ENCODE measurements at regions not wholly inside any gene's neighbourhood (a gene's known extent, or its start where the extent isn't known, plus 50 kb on each side); places are given as distances from the start of the nearest gene placed in this dataset.
"Not testable (repeated sequence)": the region's sequence is repeated elsewhere in the genome, so short reads cannot be mapped to it uniquely, and the experiment has no call there.

DNA sequence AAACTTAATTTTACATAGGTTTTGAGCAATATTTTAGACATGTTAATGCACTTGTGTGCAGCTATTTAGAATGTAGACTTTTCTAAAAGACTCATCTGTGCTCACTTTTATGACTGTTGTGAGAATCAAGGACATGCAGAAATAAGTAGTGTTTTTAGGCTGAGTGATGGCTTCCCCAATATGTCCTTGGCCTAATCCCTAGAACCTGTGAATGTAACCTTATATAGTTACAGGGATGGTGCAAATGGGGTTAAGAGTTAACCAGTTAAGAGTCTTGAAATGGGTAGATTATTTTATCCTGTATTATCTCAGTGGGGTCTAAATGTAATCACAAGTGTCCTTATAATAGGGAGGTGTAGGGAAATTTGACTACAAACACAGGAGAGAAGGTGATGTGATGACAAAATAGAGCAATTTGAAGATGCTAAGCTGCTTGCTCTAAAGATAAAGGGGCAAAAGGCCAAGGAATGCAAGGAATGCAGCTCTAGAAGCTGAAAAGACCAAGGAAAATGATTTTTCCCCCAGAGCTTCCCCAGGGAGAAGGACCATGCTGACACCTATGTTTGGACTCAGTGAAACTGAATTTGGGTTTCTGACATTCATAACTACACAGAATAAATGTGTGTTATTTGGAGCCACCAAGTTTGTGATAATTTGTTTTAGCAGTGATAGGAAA lies 298.0 kb upstream of the PAPPA start (continued):
- TF ChIP-seq ZBTB33 (IDR thresholded peaks at IDR 0.05): no peak
- no peak for TF ChIP-seq NR2F2 (IDR thresholded peaks at IDR 0.05)

- 18% methylated on average over 1 of the region's 1 CpG for WGBS
- H3K36me3 ChIP-seq (ENCODE audit: control insufficient read depth in 4 of 4, insufficient read depth in 3 of 4, low read depth in 1 of 4, low read length in 3 of 4); H3K9ac ChIP-seq (ENCODE audit: low read depth in 1 of 2, low read length in 2 of 2); H3K27me3 ChIP-seq (ENCODE audit: control insufficient read depth in 4 of 4, insufficient read depth in 4 of 4, low read length in 3 of 4); H3K4me1 ChIP-seq (ENCODE audit: control insufficient read depth in 4 of 4, insufficient read depth in 4 of 4, low read length in 3 of 4); H3K9me3 ChIP-seq (ENCODE audit: control insufficient read depth in 4 of 4, low read length in 3 of 4); DNase-seq (ENCODE audit: low spot score); H3K4me3 ChIP-seq (ENCODE audit: low read depth in 1 of 3, low read length in 3 of 3); H3K27ac ChIP-seq (ENCODE audit: low read depth in 1 of 2, low read length in 2 of 2): not testable (repeated sequence)
These were observed 295.2 kb upstream of the PAPPA start for GRCh38 chr9:115858421-115858820.

GRCh38 chr9:115862021-115862420 lies 291.6 kb upstream of the PAPPA start:
- no peaks in the 10 kb centered on the region for H3K9me3 ChIP-seq (ENCODE audit: control insufficient read depth in 4 of 4, low read length in 3 of 4)
- H3K27ac ChIP-seq (ENCODE audit: low read depth in 1 of 2, low read length in 2 of 2): no peak overlapping the region
- TF ChIP-seq HNF4G (IDR thresholded peaks at IDR 0.05): no peak
- no peak for TF ChIP-seq HNF4A (conservative IDR thresholded peaks at IDR 0.05)
- TF ChIP-seq MAX (IDR thresholded peaks at IDR 0.05): no peak
- no peak for TF ChIP-seq TAF1 (conservative IDR thresholded peaks at IDR 0.05)
- no peak for TF ChIP-seq YY1 (IDR thresholded peaks at IDR 0.05)
- no peak for TF ChIP-seq REST (IDR thresholded peaks at IDR 0.05)
- no peak overlapping the region for H3K9ac ChIP-seq (ENCODE audit: low read depth in 1 of 2, low read length in 2 of 2)
- no peaks in the 10 kb centered on the region for H3K4me1 ChIP-seq (ENCODE audit: control insufficient read depth in 4 of 4, insufficient read depth in 4 of 4, low read length in 3 of 4)
- no peak for DNase-seq (ENCODE audit: low spot score)
- 77% methylated on average over 3 of the region's 3 CpGs for WGBS
- H3K27me3 ChIP-seq (ENCODE audit: control insufficient read depth in 4 of 4, insufficient read depth in 4 of 4, low read length in 3 of 4): peaks cover 0 to 2% (median 1%) of the 10 kb centered on the region in 4 donors
- H3K4me3 ChIP-seq (ENCODE audit: low read depth in 1 of 3, low read length in 3 of 3): no peak overlapping the region
- no peaks in the 10 kb centered on the region for H3K36me3 ChIP-seq (ENCODE audit: control insufficient read depth in 4 of 4, insufficient read depth in 3 of 4, low read depth in 1 of 4, low read length in 3 of 4)

DNA sequence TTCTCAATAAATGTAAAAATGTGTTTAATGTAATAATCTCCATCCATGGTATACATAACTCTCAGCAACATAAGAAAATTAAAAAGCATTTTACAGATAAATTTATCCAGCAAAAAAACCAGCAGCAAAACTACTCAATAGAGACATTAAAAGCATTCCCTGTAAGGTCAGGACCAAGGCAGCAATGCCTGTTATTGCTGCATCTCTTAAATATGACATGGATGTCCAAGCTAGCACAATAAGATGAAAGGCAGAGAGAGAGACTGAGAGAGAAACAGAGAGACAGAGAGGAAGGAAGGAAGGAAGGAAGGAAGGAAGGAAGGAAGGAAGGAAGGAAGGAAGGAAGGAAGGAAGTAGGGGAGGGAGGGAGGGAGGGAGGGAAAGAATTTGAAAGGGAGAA lies 289.0 kb upstream of the PAPPA start:
- Histone ChIP-seq H3K27me3 (ENCODE audit: control insufficient read depth in 4 of 4, insufficient read depth in 4 of 4, low read length in 3 of 4) (peaks cover 0 to 2% (median 1%) of the 10 kb centered on the region in 4 donors), H3K27ac (ENCODE audit: low read depth in 1 of 2, low read length in 2 of 2) (no peak overlapping the region), H3K9me3 (ENCODE audit: control insufficient read depth in 4 of 4, low read length in 3 of 4) (no peaks in the 10 kb centered on the region), H3K4me1 (ENCODE audit: control insufficient read depth in 4 of 4, insufficient read depth in 4 of 4, low read length in 3 of 4) (no peaks in the 10 kb centered on the region), H3K36me3 (ENCODE audit: control insufficient read depth in 4 of 4, insufficient read depth in 3 of 4, low read depth in 1 of 4, low read length in 3 of 4) (no peaks in the 10 kb centered on the region), H3K9ac (ENCODE audit: low read depth in 1 of 2, low read length in 2 of 2) (no peak overlapping the region), H3K4me3 (ENCODE audit: low read depth in 1 of 3, low read length in 3 of 3) (no peak overlapping the region)
- no peak for DNase-seq (ENCODE audit: low spot score)
- no peak for TF ChIP-seq ZBTB33 (IDR thresholded peaks at IDR 0.05)
- TF ChIP-seq MAX (IDR thresholded peaks at IDR 0.05): no peak
- TF ChIP-seq HNF4A (conservative IDR thresholded peaks at IDR 0.05): no peak
- no peak for TF ChIP-seq EGR1 (IDR thresholded peaks at IDR 0.05; ENCODE audit: low read depth in 2 of 2)
- no peak for TF ChIP-seq YY1 (IDR thresholded peaks at IDR 0.05)
- TF ChIP-seq HNF4G (IDR thresholded peaks at IDR 0.05): no peak
- TF ChIP-seq RAD21 (IDR thresholded peaks at IDR 0.05): no peak
- TF ChIP-seq, protein P1, sequence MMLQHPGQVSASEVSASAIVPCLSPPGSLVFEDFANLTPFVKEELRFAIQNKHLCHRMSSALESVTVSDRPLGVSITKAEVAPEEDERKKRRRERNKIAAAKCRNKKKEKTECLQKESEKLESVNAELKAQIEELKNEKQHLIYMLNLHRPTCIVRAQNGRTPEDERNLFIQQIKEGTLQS (IDR thresholded peaks at IDR 0.05): no peak
- TF ChIP-seq RXRA (IDR thresholded peaks at IDR 0.05): no peak
- TF ChIP-seq SP1 (IDR thresholded peaks at IDR 0.05): no peak
- no peak for TF ChIP-seq FOXA1 (IDR thresholded peaks at IDR 0.05)
- TF ChIP-seq GABPA (IDR thresholded peaks at IDR 0.05 in 1 of 2, conservative IDR thresholded peaks at IDR 0.05 in 1 of 2): no peak
- TF ChIP-seq TAF1 (conservative IDR thresholded peaks at IDR 0.05): no peak

Data from liver (tissue), 7 donors.